Neural progenitor cell (in vitro differentiated cells): ENCODE measurements at regions not wholly inside any gene's neighbourhood (a gene's known extent, or its start where the extent isn't known, plus 50 kb on each side); places are given as distances from the start of the nearest gene placed in this dataset.

Experiments
- CTCF ChIP-seq: fragments of 200-600 bp; sonication (generic); IDR thresholded peaks from 2 replicates; pipeline ENCODE4 v1.5.1; 2017; ENCODE audit warnings: antibody characterized with exemption, mild to moderate bottlenecking
- EZH2phosphoT487 ChIP-seq: fragments of 200-600 bp; sonication (generic); IDR thresholded peaks from 2 replicates; pipeline ENCODE4 v1.6.1; 2017; ENCODE audit warnings: antibody characterized with exemption

- no peak for TF ChIP-seq CTCF
- TF ChIP-seq EZH2phosphoT487, result no peak
Measured at GRCh38 chr1:95659588-95659987, 425.6 kb downstream of the RWDD3 start.
